ENCODE measurements at regions not wholly inside any gene's neighbourhood (a gene's known extent, or its start where the extent isn't known, plus 50 kb on each side); places are given as distances from the start of the nearest gene placed in this dataset.

DNA sequence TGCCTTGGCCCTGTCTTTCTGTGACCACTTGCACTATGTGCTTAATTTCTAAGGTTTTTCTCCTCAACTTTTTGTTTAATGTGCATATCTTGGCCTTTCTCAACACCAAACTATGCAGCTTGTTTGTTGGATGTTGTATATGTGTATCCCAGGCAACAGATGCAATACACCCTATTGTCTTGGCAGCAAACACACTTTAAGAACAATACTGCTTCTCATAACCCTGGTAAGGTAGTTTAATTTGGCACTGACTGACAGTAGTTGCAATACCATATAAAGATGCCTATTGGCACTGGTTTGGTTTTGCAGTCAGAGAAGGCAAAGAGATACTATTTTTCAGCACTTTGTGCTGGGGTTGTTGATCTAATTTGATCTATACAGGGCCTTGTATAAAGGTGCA, 360.7 kb upstream of the CWC22 start:
- Histone ChIP-seq H3K27ac (ENCODE audit: low read depth, low read length) (no peak overlapping the region), H4K20me1 (ENCODE audit: low read depth, low read length) (no peaks in the 10 kb centered on the region), H3K36me3 (ENCODE audit: low read length) (no peaks in the 10 kb centered on the region), H3K9ac (ENCODE audit: low read length) (no peak overlapping the region), H3K4me2 (ENCODE audit: low read depth, low read length, poor library complexity, severe bottlenecking) (no peak overlapping the region), H3F3A (ENCODE audit: insufficient read depth) (no peaks in the 10 kb centered on the region), H3K9me3 (ENCODE audit: insufficient read depth, low read length) (no peaks in the 10 kb centered on the region), H3K9me2 (replicated peaks; ENCODE audit: insufficient read depth, low read length) (no peaks in the 10 kb centered on the region), H2AFZ (ENCODE audit: low read depth, low read length, severe bottlenecking) (no peak overlapping the region), H3K27me3 (ENCODE audit: low read length) (no peaks in the 10 kb centered on the region), H3K4me3 (ENCODE audit: insufficient read depth, low read length, poor library complexity, severe bottlenecking) (no peak overlapping the region), H3K79me2 (ENCODE audit: insufficient read depth, low read length) (no peaks in the 10 kb centered on the region)
- TF ChIP-seq CTCF (IDR thresholded peaks at IDR 0.05; ENCODE audit: insufficient read depth, low read length, poor library complexity, severe bottlenecking): no peak
- TF ChIP-seq EZH2phosphoT487 (conservative IDR thresholded peaks at IDR 0.05; ENCODE audit: low read length): no peak

DNA sequence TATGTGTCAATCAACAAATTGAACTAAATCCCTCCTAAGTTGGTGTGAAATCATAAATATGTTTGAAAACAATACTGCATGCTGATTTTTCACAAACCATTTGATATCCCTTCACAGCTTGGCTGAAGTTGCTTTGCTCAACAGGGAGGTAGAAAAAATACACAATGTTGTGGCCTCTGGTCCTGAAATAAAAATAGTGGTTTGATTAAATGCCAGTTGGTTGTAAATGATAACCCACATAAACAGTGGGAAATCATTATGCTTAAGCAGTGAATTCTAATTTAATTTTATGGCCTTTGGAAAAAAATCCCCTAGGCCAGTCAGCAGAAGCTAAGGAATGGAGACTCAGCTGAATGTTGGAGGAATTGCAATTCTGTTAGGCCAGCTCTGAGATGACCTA, 359.4 kb upstream of the CWC22 start:
- Histone ChIP-seq H3K79me2 (ENCODE audit: insufficient read depth, low read length) (no peaks in the 10 kb centered on the region), H3K9me2 (replicated peaks; ENCODE audit: insufficient read depth, low read length) (no peaks in the 10 kb centered on the region), H2AFZ (ENCODE audit: low read depth, low read length, severe bottlenecking) (no peak overlapping the region), H3K36me3 (ENCODE audit: low read length) (no peaks in the 10 kb centered on the region), H3K9ac (ENCODE audit: low read length) (no peak overlapping the region), H3K9me3 (ENCODE audit: insufficient read depth, low read length) (no peaks in the 10 kb centered on the region), H3K4me2 (ENCODE audit: low read depth, low read length, poor library complexity, severe bottlenecking) (no peak overlapping the region), H3F3A (ENCODE audit: insufficient read depth) (no peaks in the 10 kb centered on the region), H3K4me3 (ENCODE audit: insufficient read depth, low read length, poor library complexity, severe bottlenecking) (no peak overlapping the region), H4K20me1 (ENCODE audit: low read depth, low read length) (no peaks in the 10 kb centered on the region), H3K27me3 (ENCODE audit: low read length) (no peaks in the 10 kb centered on the region), H3K27ac (ENCODE audit: low read depth, low read length) (no peak overlapping the region)
- TF ChIP-seq EZH2phosphoT487 (conservative IDR thresholded peaks at IDR 0.05; ENCODE audit: low read length): no peak
- TF ChIP-seq CTCF (IDR thresholded peaks at IDR 0.05; ENCODE audit: insufficient read depth, low read length, poor library complexity, severe bottlenecking): no peak

GRCh38 chr2:180364719-180365118, 357.6 kb upstream of the CWC22 start:
- TF ChIP-seq EZH2phosphoT487 (conservative IDR thresholded peaks at IDR 0.05; ENCODE audit: low read length) (no peak), CTCF (IDR thresholded peaks at IDR 0.05; ENCODE audit: insufficient read depth, low read length, poor library complexity, severe bottlenecking) (no peak)
- Histone ChIP-seq H3K9me3 (ENCODE audit: insufficient read depth, low read length) (no peaks in the 10 kb centered on the region), H3K27ac (ENCODE audit: low read depth, low read length) (no peak overlapping the region), H3K4me3 (ENCODE audit: insufficient read depth, low read length, poor library complexity, severe bottlenecking) (no peak overlapping the region), H3K9ac (ENCODE audit: low read length) (no peak overlapping the region), H2AFZ (ENCODE audit: low read depth, low read length, severe bottlenecking) (no peak overlapping the region), H4K20me1 (ENCODE audit: low read depth, low read length) (no peaks in the 10 kb centered on the region), H3K79me2 (ENCODE audit: insufficient read depth, low read length) (no peaks in the 10 kb centered on the region), H3K4me2 (ENCODE audit: low read depth, low read length, poor library complexity, severe bottlenecking) (no peak overlapping the region), H3K9me2 (replicated peaks; ENCODE audit: insufficient read depth, low read length) (no peaks in the 10 kb centered on the region), H3K36me3 (ENCODE audit: low read length) (no peaks in the 10 kb centered on the region), H3F3A (ENCODE audit: insufficient read depth) (no peaks in the 10 kb centered on the region), H3K27me3 (ENCODE audit: low read length) (no peaks in the 10 kb centered on the region)

DNA sequence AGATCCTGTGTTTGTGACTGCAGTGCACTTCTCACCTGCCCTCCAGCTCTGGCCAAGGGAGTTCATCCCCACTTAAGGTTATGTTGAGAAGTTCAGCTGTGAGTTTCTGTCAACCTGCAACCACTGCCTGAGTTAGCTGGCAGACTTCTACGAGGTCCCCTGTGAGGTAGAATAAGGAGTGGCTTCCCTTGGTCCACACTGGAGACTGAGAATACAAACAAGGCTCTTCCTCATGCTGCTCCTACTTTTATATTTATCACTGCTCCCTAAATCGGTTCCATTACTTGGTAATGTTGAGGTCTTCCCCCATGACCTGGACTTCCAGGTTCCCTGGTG, 353.2 kb upstream of the CWC22 start:
- Histone ChIP-seq H4K20me1 (ENCODE audit: low read depth, low read length) (no peaks in the 10 kb centered on the region), H3K27ac (ENCODE audit: low read depth, low read length) (peak overlapping the region; percentile 48), H3K4me3 (ENCODE audit: insufficient read depth, low read length, poor library complexity, severe bottlenecking) (no peak overlapping the region), H3K9ac (ENCODE audit: low read length) (no peak overlapping the region), H3K9me3 (ENCODE audit: insufficient read depth, low read length) (no peaks in the 10 kb centered on the region), H2AFZ (ENCODE audit: low read depth, low read length, severe bottlenecking) (peak overlapping the region; percentile 78), H3K79me2 (ENCODE audit: insufficient read depth, low read length) (no peaks in the 10 kb centered on the region), H3F3A (ENCODE audit: insufficient read depth) (no peaks in the 10 kb centered on the region), H3K4me2 (ENCODE audit: low read depth, low read length, poor library complexity, severe bottlenecking) (peak overlapping the region; percentile 41), H3K36me3 (ENCODE audit: low read length) (no peaks in the 10 kb centered on the region), H3K9me2 (replicated peaks; ENCODE audit: insufficient read depth, low read length) (no peaks in the 10 kb centered on the region), H3K27me3 (ENCODE audit: low read length) (no peaks in the 10 kb centered on the region)
- TF ChIP-seq CTCF (IDR thresholded peaks at IDR 0.05; ENCODE audit: insufficient read depth, low read length, poor library complexity, severe bottlenecking) (no peak), EZH2phosphoT487 (conservative IDR thresholded peaks at IDR 0.05; ENCODE audit: low read length) (no peak)

All from SU-DHL-6 (cell line).